ENCODE measurements at regions not wholly inside any gene's neighbourhood (a gene's known extent, or its start where the extent isn't known, plus 50 kb on each side); places are given as distances from the start of the nearest gene placed in this dataset.

DNA sequence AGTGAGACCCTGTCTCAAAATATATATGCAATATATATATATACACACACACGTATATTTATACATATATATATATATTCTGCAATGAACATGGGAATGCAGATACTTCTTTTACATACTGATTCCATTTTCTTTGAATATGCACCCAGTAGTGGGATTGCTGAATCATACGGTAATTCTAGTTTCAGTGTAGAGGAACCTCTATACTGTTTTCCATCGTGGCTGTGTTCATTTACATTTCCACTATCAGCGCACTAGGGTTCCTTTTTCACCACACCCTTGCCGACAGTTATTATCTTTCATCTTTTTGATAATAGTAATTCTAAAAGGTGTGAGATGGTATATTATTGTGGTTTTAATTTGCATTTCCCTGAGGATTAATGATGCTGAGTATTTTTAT lies 52.3 kb upstream of the SLC39A10 start:
- TF ChIP-seq, protein P1, sequence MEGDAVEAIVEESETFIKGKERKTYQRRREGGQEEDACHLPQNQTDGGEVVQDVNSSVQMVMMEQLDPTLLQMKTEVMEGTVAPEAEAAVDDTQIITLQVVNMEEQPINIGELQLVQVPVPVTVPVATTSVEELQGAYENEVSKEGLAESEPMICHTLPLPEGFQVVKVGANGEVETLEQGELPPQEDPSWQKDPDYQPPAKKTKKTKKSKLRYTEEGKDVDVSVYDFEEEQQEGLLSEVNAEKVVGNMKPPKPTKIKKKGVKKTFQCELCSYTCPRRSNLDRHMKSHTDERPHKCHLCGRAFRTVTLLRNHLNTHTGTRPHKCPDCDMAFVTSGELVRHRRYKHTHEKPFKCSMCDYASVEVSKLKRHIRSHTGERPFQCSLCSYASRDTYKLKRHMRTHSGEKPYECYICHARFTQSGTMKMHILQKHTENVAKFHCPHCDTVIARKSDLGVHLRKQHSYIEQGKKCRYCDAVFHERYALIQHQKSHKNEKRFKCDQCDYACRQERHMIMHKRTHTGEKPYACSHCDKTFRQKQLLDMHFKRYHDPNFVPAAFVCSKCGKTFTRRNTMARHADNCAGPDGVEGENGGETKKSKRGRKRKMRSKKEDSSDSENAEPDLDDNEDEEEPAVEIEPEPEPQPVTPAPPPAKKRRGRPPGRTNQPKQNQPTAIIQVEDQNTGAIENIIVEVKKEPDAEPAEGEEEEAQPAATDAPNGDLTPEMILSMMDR (IDR thresholded peaks at IDR 0.05 in 4 of 5, conservative IDR thresholded peaks at IDR 0.05 in 1 of 5), result no peak
- TF ChIP-seq POLR2A (IDR thresholded peaks at IDR 0.05), result no peak
